ENCODE measurements at regions not wholly inside any gene's neighbourhood (a gene's known extent, or its start where the extent isn't known, plus 50 kb on each side); places are given as distances from the start of the nearest gene placed in this dataset.

GRCh38 chr3:107061466-107061865 lies 315.8 kb upstream of the CCDC54 start:
- TF ChIP-seq, protein P1, sequence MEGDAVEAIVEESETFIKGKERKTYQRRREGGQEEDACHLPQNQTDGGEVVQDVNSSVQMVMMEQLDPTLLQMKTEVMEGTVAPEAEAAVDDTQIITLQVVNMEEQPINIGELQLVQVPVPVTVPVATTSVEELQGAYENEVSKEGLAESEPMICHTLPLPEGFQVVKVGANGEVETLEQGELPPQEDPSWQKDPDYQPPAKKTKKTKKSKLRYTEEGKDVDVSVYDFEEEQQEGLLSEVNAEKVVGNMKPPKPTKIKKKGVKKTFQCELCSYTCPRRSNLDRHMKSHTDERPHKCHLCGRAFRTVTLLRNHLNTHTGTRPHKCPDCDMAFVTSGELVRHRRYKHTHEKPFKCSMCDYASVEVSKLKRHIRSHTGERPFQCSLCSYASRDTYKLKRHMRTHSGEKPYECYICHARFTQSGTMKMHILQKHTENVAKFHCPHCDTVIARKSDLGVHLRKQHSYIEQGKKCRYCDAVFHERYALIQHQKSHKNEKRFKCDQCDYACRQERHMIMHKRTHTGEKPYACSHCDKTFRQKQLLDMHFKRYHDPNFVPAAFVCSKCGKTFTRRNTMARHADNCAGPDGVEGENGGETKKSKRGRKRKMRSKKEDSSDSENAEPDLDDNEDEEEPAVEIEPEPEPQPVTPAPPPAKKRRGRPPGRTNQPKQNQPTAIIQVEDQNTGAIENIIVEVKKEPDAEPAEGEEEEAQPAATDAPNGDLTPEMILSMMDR (IDR thresholded peaks at IDR 0.05; ENCODE audit: insufficient read depth, low read depth, low read length) = no peak
- Histone ChIP-seq H3K36me3 (ENCODE audit: control insufficient read depth, insufficient read depth, low read length) (no peaks in the 10 kb centered on the region), H3K27me3 (ENCODE audit: control insufficient read depth, insufficient read depth, low read length) (no peaks in the 10 kb centered on the region), H3K4me3 (ENCODE audit: low read depth, low read length) (no peak overlapping the region)
- DNase-seq (ENCODE audit: low read depth) = no peak
- POLR2A ChIA-PET = interaction anchor here (0.6 kb wide), 1 partner anchor 373 kb away, joined by 6 read pairs; no protein-coding TSS in a partner anchor
- CTCF ChIA-PET = interaction anchor here (1.0 kb wide), 1 partner anchor 452 kb away, joined by 3 read pairs; no protein-coding TSS in a partner anchor

- H3K4me3 ChIP-seq (ENCODE audit: low read depth, low read length) = no peak overlapping the region
- DNase-seq (ENCODE audit: low read depth) = no peak
- ChIA-PET CTCF (no interaction called here), POLR2A (no interaction called here)
- no peaks in the 10 kb centered on the region for H3K27me3 ChIP-seq (ENCODE audit: control insufficient read depth, insufficient read depth, low read length)
- TF ChIP-seq, protein P1 (IDR thresholded peaks at IDR 0.05; ENCODE audit: insufficient read depth, low read depth, low read length) = no peak
- H3K36me3 ChIP-seq (ENCODE audit: control insufficient read depth, insufficient read depth, low read length) = no peaks in the 10 kb centered on the region
Observed at GRCh38 chr3:107062310-107062709, 314.9 kb upstream of the CCDC54 start.

DNA sequence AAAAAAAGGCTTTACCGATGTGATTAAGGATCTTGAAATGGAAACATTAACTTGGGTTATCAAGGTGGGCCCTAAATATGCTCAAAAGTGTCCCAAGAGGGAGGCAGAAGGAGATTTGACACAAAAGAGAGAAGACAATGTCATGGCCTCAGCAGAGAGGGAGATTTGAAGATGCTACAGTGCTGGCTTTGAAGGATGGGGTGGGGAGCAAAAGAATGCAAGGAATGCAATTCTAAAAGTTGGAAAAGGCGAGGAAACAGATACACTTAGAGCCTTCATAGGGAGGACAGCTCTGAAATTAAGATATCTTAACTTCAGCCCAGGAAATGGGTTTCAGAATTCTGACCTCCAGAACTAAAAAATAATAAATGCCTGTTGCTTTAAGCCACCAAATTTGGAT lies 314.5 kb upstream of the CCDC54 start:
- no peaks in the 10 kb centered on the region for H3K36me3 ChIP-seq (ENCODE audit: control insufficient read depth, insufficient read depth, low read length)
- CTCF ChIA-PET = interaction anchor here (1.0 kb wide), 1 partner anchor 434 kb away, joined by 3 read pairs; no protein-coding TSS in a partner anchor
- no peaks in the 10 kb centered on the region for H3K27me3 ChIP-seq (ENCODE audit: control insufficient read depth, insufficient read depth, low read length)
- no peak for DNase-seq (ENCODE audit: low read depth)
- no peak overlapping the region for H3K4me3 ChIP-seq (ENCODE audit: low read depth, low read length)
- POLR2A ChIA-PET = no interaction called here
- TF ChIP-seq, protein P1 (IDR thresholded peaks at IDR 0.05; ENCODE audit: insufficient read depth, low read depth, low read length) = no peak

DNA sequence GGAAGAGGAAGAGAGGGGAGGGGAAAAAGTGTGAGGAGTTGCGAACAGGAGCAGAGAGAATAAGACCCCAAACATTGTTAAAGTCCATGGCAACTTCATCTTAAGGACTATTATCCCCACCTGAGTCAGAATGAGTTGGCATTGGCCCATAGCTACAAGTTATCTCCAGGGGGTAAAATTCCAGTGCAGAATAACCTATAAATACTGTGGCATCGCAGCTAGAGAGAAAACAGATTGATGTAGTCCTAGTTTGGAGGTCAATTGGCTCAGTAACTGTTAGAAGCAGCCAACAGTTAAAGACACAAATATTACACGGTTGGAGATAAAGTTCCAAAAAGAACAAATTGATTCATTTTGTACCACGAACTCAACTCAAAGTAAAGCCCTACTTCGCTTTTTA lies 313.9 kb upstream of the CCDC54 start:
- ChIA-PET POLR2A (no interaction called here), CTCF (interaction anchor here (1.0 to 1.8 kb wide), 2 partner anchors 434 to 454 kb away, joined by 3 to 7 read pairs; no protein-coding TSS in a partner anchor)
- Histone ChIP-seq H3K36me3 (ENCODE audit: control insufficient read depth, insufficient read depth, low read length) (no peaks in the 10 kb centered on the region), H3K4me3 (ENCODE audit: low read depth, low read length) (no peak overlapping the region), H3K27me3 (ENCODE audit: control insufficient read depth, insufficient read depth, low read length) (no peaks in the 10 kb centered on the region)
- TF ChIP-seq, protein P1 (IDR thresholded peaks at IDR 0.05; ENCODE audit: insufficient read depth, low read depth, low read length) = no peak
- no peak for DNase-seq (ENCODE audit: low read depth)

- Histone ChIP-seq H3K27me3 (ENCODE audit: control insufficient read depth, insufficient read depth, low read length) (no peaks in the 10 kb centered on the region), H3K36me3 (ENCODE audit: control insufficient read depth, insufficient read depth, low read length) (no peaks in the 10 kb centered on the region), H3K4me3 (ENCODE audit: low read depth, low read length) (no peak overlapping the region)
- ChIA-PET CTCF (interaction anchor here (0.5 to 1.8 kb wide), 12 partner anchors 11 to 1513 kb away, joined by 3 to 9 read pairs (median 4); no protein-coding TSS in a partner anchor), POLR2A (no interaction called here)
- DNase-seq (ENCODE audit: low read depth) = peak; percentile 19
- TF ChIP-seq, protein P1 (IDR thresholded peaks at IDR 0.05; ENCODE audit: insufficient read depth, low read depth, low read length) = peak; percentile 81
Observed at GRCh38 chr3:107064405-107065060, 312.7 kb upstream of the CCDC54 start.
